Activated B cell treated with CpG ODN at 0.5 μM for 24 hours (primary cell): ENCODE measurements at regions not wholly inside any gene's neighbourhood (a gene's known extent, or its start where the extent isn't known, plus 50 kb on each side); places are given as distances from the start of the nearest gene placed in this dataset.

Experiments
- ATAC-seq: fragments of 200-7000 bp; cut with Tn5 transposase; one replicate; pipeline ENCODE4 v1.10.0; 2021; ENCODE audit warnings: low read depth, mild to moderate bottlenecking, moderate library complexity
- CTCF ChIA-PET: fragments of 350-600 bp; sonication (Branson Sonifier 250); formaldehyde crosslinking; loops from one replicate; lab custom pipeline; 2021; ENCODE audit warnings: antibody characterized with exemption; lab: Charles Lee
- POLR2A ChIA-PET: fragments of 350-600 bp; sonication (Branson Sonifier 250); formaldehyde crosslinking; loops from one replicate; lab custom pipeline; 2021; ENCODE audit warnings: antibody characterized with exemption; lab: Charles Lee
- DNase-seq: peaks from one replicate; pipeline ENCODE4 v3.0.0; 2022
- H3K27ac Mint-ChIP-seq: one replicate; pipeline ENCODE4 v1.8.0; 2020; ENCODE audit warnings: mixed read lengths
- H3K27me3 Mint-ChIP-seq: one replicate; pipeline ENCODE4 v1.8.0; 2021; ENCODE audit warnings: mixed read lengths
- H3K36me3 Mint-ChIP-seq: one replicate; pipeline ENCODE4 v1.8.0; 2021; ENCODE audit warnings: low read depth, mixed read lengths
- H3K4me1 Mint-ChIP-seq: one replicate; pipeline ENCODE4 v1.8.0; 2021; ENCODE audit warnings: mixed read lengths
- H3K4me3 Mint-ChIP-seq: one replicate; pipeline ENCODE4 v1.8.0; 2020; ENCODE audit warnings: mild to moderate bottlenecking, mixed read lengths
- H3K9me3 Mint-ChIP-seq: one replicate; pipeline ENCODE4 v1.8.0; 2020; ENCODE audit warnings: mixed read lengths
- CTCF ChIP-seq: fragments of 200-600 bp; IDR thresholded peaks from one replicate; pipeline ENCODE4 v1.8.0; 2022; ENCODE audit warnings: antibody characterized with exemption, mild to moderate bottlenecking
- intact Hi-C: fragments of 100-400 bp; cut with micrococcal nuclease; formaldehyde crosslinking; loops from one replicate; pipeline ENCODE4 v1.15.1; 2024

DNA sequence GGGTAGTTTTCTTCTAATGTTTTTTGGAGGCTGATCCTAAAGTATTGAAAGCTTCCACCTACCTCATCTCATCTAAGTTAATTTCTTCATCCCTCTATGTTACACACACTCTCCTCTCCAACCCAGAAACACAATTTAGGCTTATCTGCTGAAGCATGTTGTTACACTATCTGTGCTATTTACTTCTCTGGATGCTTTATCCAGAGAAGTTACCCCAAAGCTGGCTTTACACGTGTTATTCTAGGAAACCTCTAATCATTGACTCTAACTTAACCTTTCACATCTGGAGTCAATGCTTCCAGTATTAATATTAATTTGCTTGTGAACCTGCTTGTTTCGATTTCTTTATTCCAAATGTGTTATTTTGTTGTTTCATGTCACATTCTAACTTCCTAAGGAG is 87.3 kb upstream of the NMU start:
- intact Hi-C loops = no loop called here
- POLR2A ChIA-PET = no interaction called here
- peaks cover 2% of the 10 kb centered on the region for H3K4me1 Mint-ChIP-seq

DNA sequence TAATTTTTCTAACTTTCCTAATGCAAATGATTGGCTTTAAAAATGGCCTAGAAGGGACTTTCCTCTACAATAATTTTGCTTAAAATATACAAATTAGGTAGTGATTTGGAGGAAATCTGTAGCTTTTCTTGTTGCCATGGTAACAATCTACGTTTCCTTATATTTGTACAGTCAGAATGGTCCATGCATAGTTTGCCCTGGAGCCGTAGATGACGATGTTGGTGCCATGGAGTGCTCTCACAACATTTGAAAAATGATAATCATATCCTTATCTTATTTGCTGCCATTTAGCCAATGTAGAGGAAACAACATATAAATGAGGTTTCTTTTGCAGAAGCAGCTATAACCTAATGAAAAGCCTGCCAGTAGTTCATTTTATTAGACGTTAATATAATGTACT is 89.0 kb upstream of the NMU start:
- peak; percentile 21 for ATAC-seq
- no peak overlapping the region for H3K27ac Mint-ChIP-seq
- DNase-seq = no peak
- ChIA-PET CTCF (no interaction called here), POLR2A (no interaction called here)
- H3K36me3 Mint-ChIP-seq = no peaks in the 10 kb centered on the region
- peaks cover 2% of the 10 kb centered on the region for H3K4me1 Mint-ChIP-seq
- peaks cover 4% of the 10 kb centered on the region for H3K27me3 Mint-ChIP-seq
- H3K4me3 Mint-ChIP-seq = no peak overlapping the region
- H3K9me3 Mint-ChIP-seq = no peaks in the 10 kb centered on the region
- no peak for TF ChIP-seq CTCF
- intact Hi-C loops = no loop called here

More for the DNA sequence above, 87.3 kb upstream of the NMU start:
- DNase-seq (no peak), ATAC-seq (no peak)
- Mint-ChIP-seq H3K9me3 (peaks cover 2% of the 10 kb centered on the region), H3K4me3 (no peak overlapping the region), H3K27ac (no peak overlapping the region), H3K36me3 (no peaks in the 10 kb centered on the region), H3K27me3 (no peaks in the 10 kb centered on the region)
- no peak for TF ChIP-seq CTCF
- CTCF ChIA-PET = no interaction called here

GRCh38 chr4:55727746-55728145 is 91.6 kb upstream of the NMU start:
- H3K27ac Mint-ChIP-seq = no peak overlapping the region
- no peaks in the 10 kb centered on the region for H3K36me3 Mint-ChIP-seq
- ATAC-seq = no peak
- DNase-seq = no peak
- ChIA-PET CTCF (no interaction called here), POLR2A (no interaction called here)
- intact Hi-C loops = no loop called here
- peaks cover 5% of the 10 kb centered on the region for H3K27me3 Mint-ChIP-seq
- no peak overlapping the region for H3K4me3 Mint-ChIP-seq
- H3K9me3 Mint-ChIP-seq = no peaks in the 10 kb centered on the region
- peaks cover 2% of the 10 kb centered on the region for H3K4me1 Mint-ChIP-seq
- TF ChIP-seq CTCF = no peak

GRCh38 chr4:55729351-55730279 is 90.0 kb upstream of the EXOC1L start:
- Mint-ChIP-seq H3K4me1 (peaks cover 2% of the 10 kb centered on the region), H3K36me3 (no peaks in the 10 kb centered on the region), H3K27me3 (peaks cover 7% of the 10 kb centered on the region), H3K27ac (no peak overlapping the region), H3K4me3 (no peak overlapping the region), H3K9me3 (no peaks in the 10 kb centered on the region)
- TF ChIP-seq CTCF = no peak
- intact Hi-C loops = no loop called here
- no peak for DNase-seq
- no peak for ATAC-seq
- CTCF ChIA-PET = no interaction called here
- POLR2A ChIA-PET = no interaction called here

DNA sequence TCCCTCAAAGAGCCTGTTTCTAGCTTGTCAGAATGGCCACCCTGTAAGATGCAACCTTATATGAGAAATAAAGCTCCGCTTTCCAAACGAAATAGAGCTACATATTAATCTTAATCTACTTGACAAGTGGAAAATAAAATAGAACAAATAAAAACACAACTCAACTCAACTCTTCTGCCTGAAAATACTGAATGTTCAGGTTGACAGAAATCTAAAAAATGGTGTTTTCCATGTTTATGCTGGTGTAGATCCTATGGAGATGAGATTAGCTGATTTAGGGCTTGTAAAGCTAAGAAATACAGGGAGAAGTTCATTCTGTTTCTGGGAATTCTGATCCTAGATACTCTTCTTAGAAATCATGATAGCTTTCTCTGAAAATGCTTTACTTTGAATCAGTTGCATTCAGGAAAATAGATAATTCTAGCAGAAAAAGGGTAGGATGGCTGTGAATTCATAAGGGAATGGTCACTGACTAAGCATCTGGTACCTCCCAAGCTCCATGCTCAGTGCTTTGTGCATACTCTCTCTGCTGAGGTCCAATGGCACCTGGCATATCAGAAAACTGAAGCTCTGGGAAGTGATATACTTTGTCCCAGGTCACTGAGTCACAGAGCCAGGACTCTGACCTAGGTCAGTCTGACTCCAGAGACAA is 89.2 kb upstream of the EXOC1L start:
- Mint-ChIP-seq H3K27me3 (peaks cover 8% of the 10 kb centered on the region), H3K36me3 (no peaks in the 10 kb centered on the region), H3K27ac (no peak overlapping the region), H3K4me3 (no peak overlapping the region), H3K4me1 (no peaks in the 10 kb centered on the region), H3K9me3 (no peaks in the 10 kb centered on the region)
- ChIA-PET POLR2A (no interaction called here), CTCF (no interaction called here)
- DNase-seq = no peak
- intact Hi-C loops = no loop called here
- no peak for ATAC-seq
- TF ChIP-seq CTCF = no peak
